ENCODE measurements at regions not wholly inside any gene's neighbourhood (a gene's known extent, or its start where the extent isn't known, plus 50 kb on each side); places are given as distances from the start of the nearest gene placed in this dataset.
A peak's percentile ranks its signal among the peaks of the same experiment; 100 is the strongest.

- H3K9me3 ChIP-seq (ENCODE audit: low read depth) = no peaks in the 10 kb centered on the region
- H3K79me2 ChIP-seq (ENCODE audit: insufficient read depth) = no peaks in the 10 kb centered on the region
- in situ Hi-C loops (cut with MboI) = no loop called here
- WGBS, 2 experiments (ENCODE audit: low coverage in 1 of 2, low lambda C conversion rate in 2 of 2, missing lambda C conversion rate in 2 of 2) = 55 to 70% methylated on average over 3 of the region's 3 CpGs
- TF ChIP-seq EZH2 (IDR thresholded peaks at IDR 0.05; ENCODE audit: insufficient read depth, poor library complexity, severe bottlenecking) (no peak), EZH2phosphoT487 (IDR thresholded peaks at IDR 0.05; ENCODE audit: insufficient read depth, low read depth) (no peak)
- no peak overlapping the region for H2AFZ ChIP-seq
- no peaks in the 10 kb centered on the region for H3K9me2 ChIP-seq (ENCODE audit: insufficient read depth)
- H3K27me3 ChIP-seq (replicated peaks; ENCODE audit: insufficient read depth) = peaks cover 3% of the 10 kb centered on the region; the same call in 1 of the 2 replicates
- no peaks in the 10 kb centered on the region for H4K20me1 ChIP-seq (ENCODE audit: insufficient read depth)
- H3K4me2 ChIP-seq (ENCODE audit: unreplicated experiment) = no peak overlapping the region
- no peak overlapping the region for H3K4me3 ChIP-seq
- no peak overlapping the region for H3K9ac ChIP-seq
- H3K27ac ChIP-seq = no peak overlapping the region
- no peaks in the 10 kb centered on the region for H3F3A ChIP-seq (ENCODE audit: insufficient read depth)
- no peak for DNase-seq
- H3K36me3 ChIP-seq (ENCODE audit: low read depth) = no peaks in the 10 kb centered on the region
- H3K4me1 ChIP-seq (ENCODE audit: insufficient read depth) = no peaks in the 10 kb centered on the region
Observed at GRCh38 chr5:174844971-174845370, 120.6 kb downstream of the MSX2 start.

GRCh38 chr5:174843263-174844250 lies 119.2 kb downstream of the MSX2 start:
- peaks cover 7% of the 10 kb centered on the region; the same call in 1 of the 2 replicates for H3F3A ChIP-seq (ENCODE audit: insufficient read depth)
- no peaks in the 10 kb centered on the region; the same call in 1 of the 2 replicates for H3K27me3 ChIP-seq (replicated peaks; ENCODE audit: insufficient read depth)
- in situ Hi-C loops (cut with MboI) = no loop called here
- H3K9me2 ChIP-seq (ENCODE audit: insufficient read depth) = no peaks in the 10 kb centered on the region
- peak; percentile 28 for DNase-seq
- H3K4me1 ChIP-seq (ENCODE audit: insufficient read depth) = 0 out of 2 replicates have a peak, but pooled peaks cover 3% of the 10 kb centered on the region
- 23 to 27% methylated on average over 9 of the region's 9 CpGs for WGBS, 2 experiments (ENCODE audit: low coverage in 1 of 2, low lambda C conversion rate in 2 of 2, missing lambda C conversion rate in 2 of 2)
- H3K9me3 ChIP-seq (ENCODE audit: low read depth) = no peaks in the 10 kb centered on the region
- no peak overlapping the region for H3K27ac ChIP-seq
- TF ChIP-seq EZH2phosphoT487 (IDR thresholded peaks at IDR 0.05; ENCODE audit: insufficient read depth, low read depth) (no peak), EZH2 (IDR thresholded peaks at IDR 0.05; ENCODE audit: insufficient read depth, poor library complexity, severe bottlenecking) (no peak)
- H3K36me3 ChIP-seq (ENCODE audit: low read depth) = no peaks in the 10 kb centered on the region
- no peak overlapping the region for H3K9ac ChIP-seq
- H2AFZ ChIP-seq = no peak overlapping the region
- no peak overlapping the region for H3K4me2 ChIP-seq (ENCODE audit: unreplicated experiment)
- no peaks in the 10 kb centered on the region for H4K20me1 ChIP-seq (ENCODE audit: insufficient read depth)
- no peaks in the 10 kb centered on the region for H3K79me2 ChIP-seq (ENCODE audit: insufficient read depth)
- no peak overlapping the region for H3K4me3 ChIP-seq

- Histone ChIP-seq H3K4me2 (ENCODE audit: unreplicated experiment) (no peak overlapping the region), H4K20me1 (ENCODE audit: insufficient read depth) (no peaks in the 10 kb centered on the region), H3K27me3 (replicated peaks; ENCODE audit: insufficient read depth) (no peaks in the 10 kb centered on the region), H3F3A (ENCODE audit: insufficient read depth) (peaks cover 16% of the 10 kb centered on the region; the same call in 1 of the 2 replicates), H3K27ac (no peak overlapping the region), H3K9me2 (ENCODE audit: insufficient read depth) (no peaks in the 10 kb centered on the region), H2AFZ (no peak overlapping the region), H3K9ac (no peak overlapping the region), H3K36me3 (ENCODE audit: low read depth) (no peaks in the 10 kb centered on the region), H3K79me2 (ENCODE audit: insufficient read depth) (no peaks in the 10 kb centered on the region), H3K9me3 (ENCODE audit: low read depth) (no peaks in the 10 kb centered on the region), H3K4me3 (no peak overlapping the region), H3K4me1 (ENCODE audit: insufficient read depth) (peaks cover 14% of the 10 kb centered on the region)
- in situ Hi-C loops (cut with MboI) = no loop called here
- 86 to 93% methylated on average over 5 of the region's 5 CpGs for WGBS, 2 experiments (ENCODE audit: low coverage in 1 of 2, low lambda C conversion rate in 2 of 2, missing lambda C conversion rate in 2 of 2)
- DNase-seq = no peak
- TF ChIP-seq EZH2 (IDR thresholded peaks at IDR 0.05; ENCODE audit: insufficient read depth, poor library complexity, severe bottlenecking) = no peak
- TF ChIP-seq EZH2phosphoT487 (IDR thresholded peaks at IDR 0.05; ENCODE audit: insufficient read depth, low read depth) = no peak
Observed at GRCh38 chr5:174840435-174840834, 116.1 kb downstream of the MSX2 start.

- Histone ChIP-seq H3F3A (ENCODE audit: insufficient read depth) (peaks cover 16% of the 10 kb centered on the region; the same call in 1 of the 2 replicates), H4K20me1 (ENCODE audit: insufficient read depth) (no peaks in the 10 kb centered on the region), H3K9me2 (ENCODE audit: insufficient read depth) (no peaks in the 10 kb centered on the region), H3K4me1 (ENCODE audit: insufficient read depth) (peaks cover 19% of the 10 kb centered on the region), H3K79me2 (ENCODE audit: insufficient read depth) (no peaks in the 10 kb centered on the region), H3K4me3 (no peak overlapping the region), H2AFZ (no peak overlapping the region), H3K27ac (no peak overlapping the region), H3K27me3 (replicated peaks; ENCODE audit: insufficient read depth) (no peaks in the 10 kb centered on the region), H3K4me2 (ENCODE audit: unreplicated experiment) (peak overlapping the region; percentile 33), H3K36me3 (ENCODE audit: low read depth) (no peaks in the 10 kb centered on the region), H3K9ac (no peak overlapping the region), H3K9me3 (ENCODE audit: low read depth) (no peaks in the 10 kb centered on the region)
- in situ Hi-C loops (cut with MboI) = no loop called here
- TF ChIP-seq EZH2 (IDR thresholded peaks at IDR 0.05; ENCODE audit: insufficient read depth, poor library complexity, severe bottlenecking) = no peak
- TF ChIP-seq EZH2phosphoT487 (IDR thresholded peaks at IDR 0.05; ENCODE audit: insufficient read depth, low read depth) = no peak
- 93% methylated on average over 1 of the region's 1 CpG for WGBS, 2 experiments (ENCODE audit: low coverage in 1 of 2, low lambda C conversion rate in 2 of 2, missing lambda C conversion rate in 2 of 2)
- no peak for DNase-seq
Observed at GRCh38 chr5:174839196-174839595, 114.8 kb downstream of the MSX2 start.
